Activated CD4-positive, alpha-beta T cell treated with anti-CD3 and anti-CD28 coated beads for 36 hours (primary cell): ENCODE measurements at regions not wholly inside any gene's neighbourhood (a gene's known extent, or its start where the extent isn't known, plus 50 kb on each side); places are given as distances from the start of the nearest gene placed in this dataset.
"Not testable (repeated sequence)": the region's sequence is repeated elsewhere in the genome, so short reads cannot be mapped to it uniquely, and the experiment has no call there.

ENCODE experiments used
- ATAC-seq: fragments of 200-7000 bp; cut with Tn5 transposase; one replicate; pipeline ENCODE4 v1.10.0; 2021; ENCODE audit warnings: mild to moderate bottlenecking, moderate library complexity
- CTCF ChIA-PET: fragments of 350-600 bp; sonication (Branson Sonifier 250); formaldehyde crosslinking; loops from one replicate; lab custom pipeline; 2021; ENCODE audit warnings: antibody characterized with exemption; lab: Charles Lee
- POLR2A ChIA-PET: fragments of 350-600 bp; sonication (Branson Sonifier 250); formaldehyde crosslinking; loops from one replicate; lab custom pipeline; 2021; ENCODE audit warnings: antibody characterized with exemption, inconsistent platforms; lab: Charles Lee
- DNase-seq: peaks from one replicate; pipeline ENCODE4 v3.0.0-alpha.2; 2020
- H3K27ac Mint-ChIP-seq: one replicate; pipeline ENCODE4 v1.8.0; 2021; ENCODE audit warnings: mixed read lengths
- H3K27me3 Mint-ChIP-seq: one replicate; pipeline ENCODE4 v1.8.0; 2021; ENCODE audit warnings: mixed read lengths
- H3K36me3 Mint-ChIP-seq: one replicate; pipeline ENCODE4 v1.8.0; 2021; ENCODE audit warnings: low read depth, mixed read lengths
- H3K4me1 Mint-ChIP-seq: one replicate; pipeline ENCODE4 v1.8.0; 2021; ENCODE audit warnings: mixed read lengths
- H3K4me3 Mint-ChIP-seq: one replicate; pipeline ENCODE4 v1.8.0; 2021; ENCODE audit warnings: mild to moderate bottlenecking, moderate library complexity, mixed read lengths
- H3K9me3 Mint-ChIP-seq: one replicate; pipeline ENCODE4 v1.8.0; 2021; ENCODE audit warnings: low read depth, mixed read lengths
- intact Hi-C, 2 experiments: fragments of 100-400 bp; cut with DNase I in 1 of 2; cut with micrococcal nuclease in 1 of 2; formaldehyde crosslinking; loops; one replicate each; pipeline versions ENCODE4 v1.14.2 to v1.15.1; 2022 to 2024; cut with DNase I, micrococcal nuclease

GRCh38 chr1:168490306-168490705, 53.5 kb downstream of the XCL2 start:
- H3K4me3 Mint-ChIP-seq = no peak overlapping the region
- H3K4me1 Mint-ChIP-seq = peaks cover 12% of the 10 kb centered on the region
- ChIA-PET CTCF (interaction anchor here (0.7 to 1.5 kb wide), 2 partner anchors 51 to 99 kb away, joined by 3 to 6 read pairs; no protein-coding TSS in a partner anchor), POLR2A (no interaction called here)
- H3K9me3 Mint-ChIP-seq = peaks cover 1% of the 10 kb centered on the region
- ATAC-seq (no peak), DNase-seq (no peak)
- no peaks in the 10 kb centered on the region for H3K36me3 Mint-ChIP-seq
- intact Hi-C loops = no loop called here
- no peak overlapping the region for H3K27ac Mint-ChIP-seq
- no peaks in the 10 kb centered on the region for H3K27me3 Mint-ChIP-seq

DNA sequence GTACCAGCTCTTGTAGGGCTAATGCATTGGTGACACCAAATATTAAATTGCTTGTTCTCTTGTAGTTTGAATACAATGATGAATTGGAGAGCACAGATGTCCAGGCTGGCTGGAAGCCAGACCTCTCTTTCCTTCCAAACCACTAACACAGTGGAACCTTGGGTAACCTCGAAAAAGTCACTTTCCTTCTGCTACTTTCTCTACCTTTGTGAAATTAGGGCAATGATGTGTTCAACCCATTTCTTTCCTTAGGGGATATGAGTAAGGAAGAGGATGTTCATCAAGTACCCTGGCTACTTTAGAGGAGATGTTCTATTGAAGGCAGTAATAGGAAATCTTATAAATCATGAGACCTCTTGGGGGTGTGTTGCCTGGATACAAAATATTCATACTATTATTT, 55.7 kb downstream of the XCL2 start:
- peaks cover 32% of the 10 kb centered on the region for H3K4me1 Mint-ChIP-seq
- H3K36me3 Mint-ChIP-seq = no peaks in the 10 kb centered on the region
- no peak overlapping the region for H3K4me3 Mint-ChIP-seq
- peaks cover 1% of the 10 kb centered on the region for H3K9me3 Mint-ChIP-seq
- no peaks in the 10 kb centered on the region for H3K27me3 Mint-ChIP-seq
- ATAC-seq (no peak), DNase-seq (no peak)
- CTCF ChIA-PET = no interaction called here
- POLR2A ChIA-PET = no interaction called here
- intact Hi-C loops = no loop called here
- no peak overlapping the region for H3K27ac Mint-ChIP-seq

GRCh38 chr1:168486820-168487219, 57.0 kb downstream of the XCL2 start:
- ATAC-seq, H3K9me3 Mint-ChIP-seq, H3K27me3 Mint-ChIP-seq, CTCF ChIA-PET, H3K4me3 Mint-ChIP-seq, DNase-seq, intact Hi-C loops, POLR2A ChIA-PET, H3K27ac Mint-ChIP-seq, H3K36me3 Mint-ChIP-seq: not testable (repeated sequence)
- H3K4me1 Mint-ChIP-seq = peaks cover 34% of the 10 kb centered on the region

- ATAC-seq = no peak
- Mint-ChIP-seq H3K4me3 (no peak overlapping the region), H3K27ac (no peak overlapping the region), H3K27me3 (no peaks in the 10 kb centered on the region), H3K9me3 (peaks cover 1% of the 10 kb centered on the region), H3K4me1 (peaks cover 42% of the 10 kb centered on the region), H3K36me3 (no peaks in the 10 kb centered on the region)
- CTCF ChIA-PET = interaction anchor here (1.8 kb wide), 1 partner anchor 142 kb away, joined by 5 read pairs; no protein-coding TSS in a partner anchor
- no peak for DNase-seq
- intact Hi-C loops = no loop called here
- POLR2A ChIA-PET = no interaction called here
These were observed 58.7 kb downstream of the XCL2 start for GRCh38 chr1:168485048-168485447.

GRCh38 chr1:168484083-168484482, 59.7 kb downstream of the XCL2 start:
- ChIA-PET POLR2A (no interaction called here), CTCF (interaction anchor here (0.7 kb wide), 1 partner anchor 12 kb away, joined by 3 read pairs; no protein-coding TSS in a partner anchor)
- ATAC-seq (peak; percentile 47), DNase-seq (no peak)
- Mint-ChIP-seq H3K36me3 (no peaks in the 10 kb centered on the region), H3K27ac (peak overlapping the region; percentile 55), H3K4me3 (no peak overlapping the region), H3K9me3 (peaks cover 1% of the 10 kb centered on the region), H3K4me1 (peaks cover 42% of the 10 kb centered on the region), H3K27me3 (no peaks in the 10 kb centered on the region)
- intact Hi-C loops = no loop called here

DNA sequence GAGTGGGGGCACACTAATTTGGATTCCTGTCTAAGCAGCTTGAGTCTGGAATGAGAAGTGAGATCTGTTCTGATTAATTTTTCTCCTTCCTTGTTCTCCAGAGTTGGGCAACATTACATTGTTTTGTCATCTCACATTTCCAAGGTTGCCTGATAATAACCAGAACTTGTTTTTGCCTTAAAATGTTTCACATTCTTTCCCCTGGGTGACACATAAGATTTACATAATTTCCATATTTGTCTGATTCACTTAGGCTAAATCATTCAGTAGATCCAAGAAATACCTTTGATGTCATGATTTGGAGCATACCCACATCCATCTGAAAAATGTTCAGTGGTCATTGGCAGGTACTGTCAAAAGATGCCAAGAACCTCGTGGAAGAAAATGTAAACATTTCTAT, 60.3 kb downstream of the XCL2 start:
- Mint-ChIP-seq H3K9me3 (peaks cover 1% of the 10 kb centered on the region), H3K4me1 (peaks cover 42% of the 10 kb centered on the region), H3K36me3 (no peaks in the 10 kb centered on the region), H3K4me3 (no peak overlapping the region), H3K27ac (no peak overlapping the region), H3K27me3 (no peaks in the 10 kb centered on the region)
- peak; percentile 47 for ATAC-seq
- ChIA-PET CTCF (interaction anchor here (0.9 to 1.3 kb wide), 2 partner anchors 8 to 12 kb away, joined by 3 to 4 read pairs; no protein-coding TSS in a partner anchor), POLR2A (no interaction called here)
- intact Hi-C loops = no loop called here
- DNase-seq = no peak

- Mint-ChIP-seq H3K4me1 (peaks cover 45% of the 10 kb centered on the region), H3K36me3 (no peaks in the 10 kb centered on the region), H3K27me3 (no peaks in the 10 kb centered on the region), H3K9me3 (peaks cover 1% of the 10 kb centered on the region), H3K4me3 (no peak overlapping the region), H3K27ac (no peak overlapping the region)
- intact Hi-C loops = no loop called here
- POLR2A ChIA-PET = interaction anchor here (0.6 kb wide), 1 partner anchor 53 kb away, joined by 3 read pairs; no protein-coding TSS in a partner anchor
- DNase-seq (no peak), ATAC-seq (no peak)
- CTCF ChIA-PET = no interaction called here
These were observed 61.7 kb downstream of the XCL2 start for GRCh38 chr1:168482106-168482505.

DNA sequence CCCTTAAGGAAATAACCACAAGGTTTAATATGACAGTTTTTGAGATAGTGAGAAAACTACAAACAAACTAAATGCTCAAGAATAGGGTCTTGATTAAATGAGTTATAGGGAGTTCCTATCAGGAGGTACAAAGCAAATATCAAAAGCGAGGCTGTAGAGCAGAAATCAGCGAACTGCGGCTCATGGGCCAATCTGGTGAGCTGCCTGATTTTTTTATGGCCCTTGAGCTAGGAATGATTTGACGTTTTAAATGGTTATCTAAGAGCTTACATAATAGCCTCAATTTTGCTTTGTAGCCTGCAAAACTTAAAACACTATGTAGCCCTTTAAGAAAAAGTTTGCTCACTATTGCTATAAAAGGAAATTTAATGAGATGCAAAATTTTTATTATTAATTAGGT, 62.2 kb downstream of the XCL2 start:
- DNase-seq (no peak), ATAC-seq (no peak)
- intact Hi-C loops = no loop called here
- no peaks in the 10 kb centered on the region for H3K27me3 Mint-ChIP-seq
- no peak overlapping the region for H3K4me3 Mint-ChIP-seq
- H3K36me3 Mint-ChIP-seq = no peaks in the 10 kb centered on the region
- H3K27ac Mint-ChIP-seq = no peak overlapping the region
- ChIA-PET POLR2A (no interaction called here), CTCF (no interaction called here)
- peaks cover 49% of the 10 kb centered on the region for H3K4me1 Mint-ChIP-seq
- peaks cover 1% of the 10 kb centered on the region for H3K9me3 Mint-ChIP-seq

- CTCF ChIA-PET = interaction anchor here (0.6 kb wide), 1 partner anchor 118 kb away, joined by 3 read pairs; no protein-coding TSS in a partner anchor
- peaks cover 50% of the 10 kb centered on the region for H3K4me1 Mint-ChIP-seq
- DNase-seq = no peak
- POLR2A ChIA-PET = no interaction called here
- H3K9me3 Mint-ChIP-seq = no peaks in the 10 kb centered on the region
- H3K27ac Mint-ChIP-seq = no peak overlapping the region
- no peak for ATAC-seq
- H3K27me3 Mint-ChIP-seq = no peaks in the 10 kb centered on the region
- no peak overlapping the region for H3K4me3 Mint-ChIP-seq
- no peaks in the 10 kb centered on the region for H3K36me3 Mint-ChIP-seq
- intact Hi-C loops = no loop called here
These were observed 62.8 kb downstream of the XCL2 start for GRCh38 chr1:168480997-168481396.

DNA sequence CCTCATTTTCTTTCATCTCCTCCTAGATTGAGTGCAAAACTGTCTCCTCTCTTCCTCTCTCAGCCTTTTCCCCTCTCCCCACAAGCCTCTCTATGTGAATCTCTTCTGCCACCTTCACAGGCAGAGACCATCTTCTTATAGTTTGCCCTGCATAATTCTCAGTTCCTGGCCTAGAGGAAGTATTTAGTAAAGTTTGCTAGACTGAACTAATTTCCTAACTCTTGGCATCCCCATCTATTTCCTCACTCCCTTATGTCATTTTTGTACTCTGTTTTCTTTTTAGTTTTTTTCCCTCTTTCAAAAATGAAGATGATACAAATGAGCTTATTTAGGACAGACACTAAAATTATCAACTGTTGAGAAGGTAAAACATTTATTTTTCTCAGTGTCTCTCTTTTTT, 66.0 kb downstream of the XCL2 start:
- Mint-ChIP-seq H3K27ac (no peak overlapping the region), H3K4me3 (no peak overlapping the region), H3K36me3 (peaks cover 2% of the 10 kb centered on the region), H3K4me1 (peaks cover 24% of the 10 kb centered on the region), H3K9me3 (peaks cover 9% of the 10 kb centered on the region), H3K27me3 (no peaks in the 10 kb centered on the region)
- intact Hi-C loops = no loop called here
- DNase-seq (no peak), ATAC-seq (no peak)
- ChIA-PET POLR2A (interaction anchor here (0.6 kb wide), 1 partner anchor 79 kb away, joined by 3 read pairs; no protein-coding TSS in a partner anchor), CTCF (interaction anchor here (0.9 to 1.2 kb wide), 2 partner anchors 14 to 38 kb away, joined by 3 to 4 read pairs; no protein-coding TSS in a partner anchor)

DNA sequence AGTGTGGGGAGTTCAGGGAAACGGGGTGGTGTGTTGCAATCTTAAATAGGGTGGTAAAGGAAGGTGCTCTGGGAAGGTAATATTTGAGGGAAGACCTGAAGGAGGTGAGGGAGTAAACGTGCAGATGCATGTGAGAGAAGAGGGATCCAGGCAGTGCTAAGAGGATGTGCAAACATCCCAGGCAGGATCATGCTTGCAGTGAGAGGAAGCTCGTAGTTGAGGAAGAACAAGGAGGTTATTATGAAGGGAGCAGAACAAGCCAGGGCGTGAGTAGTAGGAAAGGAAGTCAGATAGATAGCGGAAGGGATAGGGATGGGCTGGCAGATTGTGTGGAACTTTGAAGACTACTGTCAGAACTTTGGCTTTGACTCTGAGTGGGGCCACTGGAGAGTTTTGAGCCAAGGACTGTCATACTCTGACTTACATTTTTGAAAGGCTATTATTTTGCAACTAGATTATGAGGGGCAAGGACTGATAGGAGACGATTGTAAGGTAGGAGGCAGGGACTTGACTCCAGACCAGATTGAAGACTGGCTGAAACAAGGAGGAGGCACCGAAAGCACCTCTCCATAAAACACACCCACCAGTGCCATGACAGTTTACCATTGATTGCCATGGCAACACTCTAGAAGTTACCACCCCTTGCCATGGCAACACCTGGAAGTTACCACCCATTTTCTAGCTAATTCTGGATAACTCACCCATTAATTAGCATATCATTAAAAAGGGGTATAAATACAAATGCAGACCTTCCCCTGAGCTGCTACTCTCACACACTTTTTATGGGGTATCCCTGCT, 67.0 kb downstream of the XCL2 start:
- no peak for DNase-seq
- Mint-ChIP-seq H3K9me3 (peaks cover 9% of the 10 kb centered on the region), H3K36me3 (peaks cover 2% of the 10 kb centered on the region), H3K27me3 (no peaks in the 10 kb centered on the region), H3K4me1 (peaks cover 24% of the 10 kb centered on the region), H3K27ac (no peak overlapping the region), H3K4me3 (no peak overlapping the region)
- intact Hi-C loops = no loop called here
- ChIA-PET POLR2A (no interaction called here), CTCF (interaction anchor here (0.5 kb wide), 1 partner anchor 606 kb away, joined by 5 read pairs; no protein-coding TSS in a partner anchor)
- ATAC-seq = no peak

GRCh38 chr1:168474322-168474721, 69.5 kb downstream of the XCL2 start:
- peaks cover 33% of the 10 kb centered on the region for H3K4me1 Mint-ChIP-seq
- DNase-seq (no peak), ATAC-seq (no peak)
- H3K9me3 Mint-ChIP-seq = peaks cover 9% of the 10 kb centered on the region
- H3K4me3 Mint-ChIP-seq = no peak overlapping the region
- CTCF ChIA-PET = interaction anchor here (0.9 kb wide), 2 partner anchors 34 to 132 kb away, joined by 3 read pairs; no protein-coding TSS in a partner anchor
- peaks cover 2% of the 10 kb centered on the region for H3K36me3 Mint-ChIP-seq
- intact Hi-C loops = no loop called here
- no peaks in the 10 kb centered on the region for H3K27me3 Mint-ChIP-seq
- POLR2A ChIA-PET = no interaction called here
- no peak overlapping the region for H3K27ac Mint-ChIP-seq
